ENCODE measurements at regions not wholly inside any gene's neighbourhood (a gene's known extent, or its start where the extent isn't known, plus 50 kb on each side); places are given as distances from the start of the nearest gene placed in this dataset.

- DNase-seq (ENCODE audit: low spot score) (no peak), ATAC-seq (ENCODE audit: low FRiP score) (no peak)
- TF ChIP-seq CTCF (IDR thresholded peaks at IDR 0.05): no peak
These were observed 1641.7 kb upstream of the ACVR2A start for GRCh38 chr2:146203064-146203624.

GRCh38 chr2:146193619-146194018 lies 1651.2 kb upstream of the ACVR2A start:
- DNase-seq (ENCODE audit: low spot score) (no peak), ATAC-seq (ENCODE audit: low FRiP score) (no peak)
- no peak for TF ChIP-seq CTCF (IDR thresholded peaks at IDR 0.05)

- ATAC-seq (ENCODE audit: low FRiP score) (no peak), DNase-seq (ENCODE audit: low spot score) (no peak)
- no peak for TF ChIP-seq CTCF (IDR thresholded peaks at IDR 0.05)
These were observed 1655.3 kb upstream of the ACVR2A start for GRCh38 chr2:146189541-146189940.

- no peak for DNase-seq (ENCODE audit: low spot score)
- no peak for TF ChIP-seq CTCF (IDR thresholded peaks at IDR 0.05)
- ATAC-seq (ENCODE audit: low FRiP score): no peak
These were observed 1654.0 kb upstream of the ZEB2 start for GRCh38 chr2:146173934-146174333.

GRCh38 chr2:146161256-146161882 lies 1641.5 kb upstream of the ZEB2 start:
- ATAC-seq (ENCODE audit: low FRiP score) (no peak), DNase-seq (ENCODE audit: low spot score) (no peak)
- TF ChIP-seq CTCF (IDR thresholded peaks at IDR 0.05): no peak

GRCh38 chr2:146158072-146158674 lies 1638.3 kb upstream of the ZEB2 start:
- TF ChIP-seq CTCF (IDR thresholded peaks at IDR 0.05): no peak

More at GRCh38 chr2:146158072-146158674, 1638.3 kb upstream of the ZEB2 start:
- DNase-seq (ENCODE audit: low spot score): no peak
- ATAC-seq (ENCODE audit: low FRiP score): no peak

All from omental fat pad (tissue), 3 donors.